GM19455 (cell line): ENCODE measurements at regions not wholly inside any gene's neighbourhood (a gene's known extent, or its start where the extent isn't known, plus 50 kb on each side); places are given as distances from the start of the nearest gene placed in this dataset.
A peak's percentile ranks its signal among the peaks of the same experiment; 100 is the strongest.

Source experiments
- ATAC-seq: cut with Tn5 transposase; IDR thresholded peaks from one replicate; pipeline ENCODE4 v1.9.1; 2021; ENCODE audit not compliant: unreplicated experiment

DNA sequence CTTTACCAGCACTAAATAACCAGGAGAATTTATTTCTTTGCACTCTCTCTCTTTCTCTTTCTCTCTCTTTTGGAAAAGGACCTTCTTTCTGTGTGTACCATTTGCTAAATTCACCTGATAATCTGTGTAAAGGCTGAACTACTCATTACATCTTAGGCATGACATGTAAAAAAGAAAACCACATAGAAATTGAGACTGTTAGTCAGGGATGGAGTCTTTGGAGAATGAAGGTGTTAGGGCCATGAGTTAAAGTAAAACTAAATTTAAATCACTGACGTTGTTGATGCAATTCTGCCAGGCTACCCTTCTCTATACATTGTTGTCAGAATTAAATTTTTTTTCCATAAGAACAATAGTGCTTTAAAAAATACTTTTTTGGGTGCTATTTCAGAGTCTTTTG lies 263.3 kb downstream of the PTEN start:
- ATAC-seq: no peak

DNA sequence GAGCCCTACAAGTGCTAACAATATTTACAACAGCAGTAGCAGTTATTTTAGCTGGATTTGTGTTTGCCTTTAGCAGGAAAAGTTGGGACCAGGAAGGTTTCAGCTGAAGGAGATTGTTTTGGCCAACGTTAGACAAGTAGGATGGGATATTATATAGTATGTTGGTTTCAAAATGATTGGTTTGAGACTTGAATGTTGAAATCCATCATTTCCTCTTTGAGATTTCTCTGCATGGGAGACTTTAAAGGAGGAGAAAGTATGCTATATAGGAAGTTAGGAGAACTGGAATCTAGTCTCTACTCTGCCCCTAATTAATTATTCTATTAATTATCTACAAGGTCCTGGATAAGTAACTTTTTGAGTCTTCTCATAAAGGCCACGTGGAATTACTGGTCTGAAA lies 263.8 kb downstream of the PTEN start:
- ATAC-seq: no peak

DNA sequence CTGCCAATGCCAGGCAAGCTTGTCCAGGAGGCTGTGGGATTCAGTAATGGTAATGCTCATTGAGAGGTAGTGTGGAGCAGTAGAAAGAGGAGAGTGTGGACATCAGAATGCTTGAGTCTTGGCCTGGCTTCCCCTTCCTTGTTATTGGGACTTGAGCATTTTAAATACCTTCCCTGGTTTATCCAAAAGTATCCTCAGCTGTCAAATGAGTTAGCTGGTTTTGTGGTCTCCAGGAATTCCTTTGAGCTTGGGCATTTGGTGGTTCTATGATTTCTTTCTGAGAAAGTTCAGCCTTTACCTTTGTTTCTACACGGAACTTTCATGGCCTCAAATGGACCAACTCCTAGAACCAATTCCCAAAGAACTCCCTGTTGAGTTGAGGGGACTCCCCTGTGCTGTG lies 264.3 kb downstream of the PTEN start:
- no peak for ATAC-seq

DNA sequence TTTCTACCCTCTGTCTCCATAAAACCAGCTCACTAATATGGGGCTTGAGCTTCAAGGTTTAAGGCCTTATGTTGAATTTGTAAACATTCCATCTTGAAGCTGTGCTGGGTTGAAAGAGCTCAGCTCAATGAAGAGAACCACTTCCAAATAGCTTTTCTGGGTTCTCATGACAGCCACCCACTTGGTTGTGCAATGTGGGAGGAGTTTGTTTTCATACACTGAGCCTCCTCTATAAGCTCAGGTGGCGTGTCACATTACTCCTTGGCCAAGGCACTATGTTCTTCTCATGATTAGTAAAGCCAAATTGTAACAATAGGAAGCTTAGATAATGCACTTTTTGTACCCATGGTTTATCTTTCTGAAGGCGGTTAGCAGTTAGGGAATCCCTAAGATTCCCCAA lies 265.6 kb downstream of the PTEN start:
- no peak for ATAC-seq

DNA sequence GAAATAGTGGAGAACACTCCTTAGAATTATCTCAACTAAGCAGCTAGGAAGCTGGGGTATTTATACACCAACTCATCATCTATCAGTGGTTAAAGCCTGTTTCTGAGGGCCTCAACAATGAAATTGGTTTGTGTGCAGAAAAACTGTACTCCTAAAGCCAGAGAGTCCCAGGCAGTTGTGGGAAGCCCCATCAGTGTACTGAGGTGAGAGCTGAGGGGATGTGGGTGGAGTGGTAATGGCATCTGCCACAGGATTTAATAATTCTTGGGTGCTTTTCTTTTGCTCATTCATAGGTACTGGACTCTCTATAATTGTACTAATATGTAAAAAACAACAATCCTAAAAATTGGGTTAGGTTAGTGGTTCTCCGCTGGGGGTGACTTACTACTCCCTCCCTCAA lies 267.5 kb downstream of the PTEN start:
- no peak for ATAC-seq

DNA sequence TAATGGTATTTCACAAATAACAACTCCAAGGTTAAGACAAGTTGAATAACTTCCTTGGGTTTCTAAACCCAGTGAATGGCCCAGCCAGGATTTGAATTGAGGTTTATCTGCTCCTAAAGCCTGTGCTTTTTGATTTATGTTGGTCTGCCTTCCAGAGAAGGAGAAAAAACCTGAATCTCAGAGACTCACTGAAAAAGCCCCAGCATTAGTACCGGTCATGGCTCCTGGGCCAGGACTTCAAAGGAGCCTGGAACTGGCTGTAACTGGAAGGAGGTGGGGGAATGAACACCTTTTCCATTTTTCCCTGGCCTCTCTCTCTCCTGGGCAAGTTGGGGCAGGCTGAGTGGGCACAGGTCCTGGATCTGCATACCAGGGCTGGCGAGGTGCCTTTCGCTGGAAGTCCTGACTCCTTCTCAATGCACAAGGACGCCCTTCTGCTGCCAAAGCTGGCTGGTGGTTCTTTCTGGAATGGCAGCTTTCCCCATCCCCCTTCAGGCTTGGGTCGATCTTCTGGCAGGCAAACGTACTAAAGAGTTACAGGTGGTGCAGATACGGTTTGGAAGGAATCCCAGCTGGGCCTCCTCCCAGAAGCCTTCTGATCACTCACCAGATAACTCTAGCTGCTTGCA lies 268.2 kb downstream of the PTEN start:
- ATAC-seq: no peak

DNA sequence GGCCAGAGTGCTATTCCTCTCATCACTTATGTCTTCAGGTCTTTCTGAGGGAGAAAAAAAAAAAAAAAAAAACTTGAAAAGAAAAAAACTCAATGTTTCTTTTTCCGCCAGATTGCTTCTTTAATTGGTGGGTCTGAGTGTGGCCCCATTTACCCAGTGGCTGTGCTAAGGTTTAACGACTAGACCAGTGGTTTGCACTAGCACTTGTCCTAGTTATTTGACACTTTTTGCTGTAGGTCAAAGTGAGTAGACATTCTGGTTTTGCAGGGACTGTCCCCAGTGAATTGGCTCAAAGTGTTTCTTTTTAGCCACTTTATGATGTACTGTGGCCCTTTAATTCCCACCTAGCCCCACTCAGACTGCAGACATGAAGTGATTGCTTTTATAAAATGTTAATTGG lies 273.3 kb downstream of the PTEN start:
- ATAC-seq: no peak

DNA sequence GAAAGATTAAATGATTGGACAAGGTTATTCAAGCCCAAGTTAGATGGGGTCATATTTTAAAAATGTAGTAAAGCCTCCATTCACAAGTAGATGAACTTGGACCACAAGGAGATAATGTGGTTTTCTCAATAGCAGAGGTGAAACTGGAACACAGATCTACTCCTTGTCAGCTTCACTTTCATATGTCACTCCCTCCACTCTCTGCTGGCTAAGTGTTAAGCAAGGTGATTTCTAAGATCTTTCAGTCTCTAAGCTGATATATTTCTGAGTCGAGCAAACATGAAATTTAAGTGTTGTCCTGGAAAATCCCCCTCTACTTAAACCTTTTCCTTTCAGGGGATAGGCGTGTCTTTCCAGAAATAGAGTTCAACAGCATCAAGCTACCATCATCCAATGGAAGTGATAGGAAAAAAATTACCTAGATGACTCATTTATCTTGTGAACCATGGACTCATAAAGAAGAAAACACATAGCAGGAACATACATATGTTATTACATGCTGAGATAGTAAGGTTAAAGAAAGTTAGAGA lies 275.0 kb downstream of the PTEN start:
- ATAC-seq: peak; percentile 95

DNA sequence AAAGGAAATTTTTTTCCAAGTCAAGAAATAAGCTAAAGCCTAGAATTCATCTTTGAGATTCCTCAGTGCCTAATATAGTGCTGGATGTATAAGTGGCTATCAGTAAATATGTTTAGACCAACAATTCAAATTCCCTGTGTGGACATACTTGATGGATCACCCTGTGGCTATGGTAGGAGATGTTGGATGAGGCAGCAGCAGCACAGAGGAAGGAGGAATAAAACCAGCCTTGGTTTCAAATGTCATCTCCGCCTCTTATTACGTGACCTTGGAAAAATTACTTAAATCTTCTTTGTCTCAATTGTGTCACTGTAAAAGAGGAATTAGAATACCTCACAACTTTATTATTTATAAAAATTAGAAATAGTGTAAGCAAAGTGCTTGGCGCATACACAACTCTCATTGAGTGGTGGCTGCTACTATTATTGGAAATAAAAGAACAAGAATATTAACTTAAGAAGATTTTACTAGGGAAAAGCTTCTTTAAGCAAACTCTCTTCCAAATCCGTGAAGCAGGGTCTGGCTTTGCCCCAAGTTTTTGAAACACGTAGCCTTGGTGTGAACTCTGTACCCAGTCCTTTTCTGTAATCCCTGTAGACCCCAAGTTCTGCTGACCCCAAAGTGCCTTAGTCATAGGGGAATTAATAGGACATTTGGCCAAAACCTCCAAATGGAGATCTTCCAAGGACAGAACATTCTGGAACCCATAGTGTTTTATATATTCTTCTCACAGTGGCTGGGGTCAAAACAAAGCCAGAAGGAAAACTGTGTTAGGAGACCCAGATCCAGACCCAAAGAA lies 283.8 kb downstream of the PTEN start:
- no peak for ATAC-seq

DNA sequence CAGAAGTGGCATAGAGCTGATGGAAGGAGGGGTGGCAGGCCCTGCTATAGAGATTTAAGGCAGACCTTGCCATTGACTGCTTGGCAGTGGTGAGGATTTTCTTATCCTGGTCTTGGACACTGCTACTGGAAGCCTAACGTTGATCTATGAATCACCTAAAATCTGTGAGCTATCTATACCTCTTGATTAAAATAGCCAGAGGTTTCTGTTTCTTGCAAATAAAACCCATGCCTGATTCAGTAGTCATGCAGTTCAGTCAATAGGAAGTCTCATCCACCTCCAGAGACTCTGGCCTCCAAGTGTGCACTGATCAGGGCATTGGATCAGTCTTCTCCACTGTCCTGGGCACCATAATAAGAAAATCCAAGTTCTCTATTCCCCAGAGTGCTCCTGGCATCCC lies 286.5 kb downstream of the PTEN start:
- ATAC-seq: no peak

DNA sequence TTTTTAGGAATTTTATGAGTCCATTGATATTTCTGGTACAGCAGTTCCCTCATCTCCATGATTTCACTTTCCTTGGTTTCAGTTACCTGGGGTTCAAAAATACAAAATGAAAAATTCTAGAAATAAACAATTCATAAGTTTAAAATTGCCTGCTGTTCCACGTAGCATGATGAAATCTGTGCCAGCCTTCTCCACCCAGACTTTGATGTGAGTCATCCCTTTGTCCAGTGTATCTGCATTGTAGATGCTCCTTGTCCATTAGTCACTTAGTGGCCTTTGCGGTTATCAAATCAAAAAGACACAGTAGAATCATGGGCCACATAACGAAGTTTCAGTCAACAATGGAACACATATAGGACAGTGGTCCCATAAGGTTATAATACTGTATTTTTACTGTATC lies 286.9 kb downstream of the PTEN start:
- no peak for ATAC-seq

DNA sequence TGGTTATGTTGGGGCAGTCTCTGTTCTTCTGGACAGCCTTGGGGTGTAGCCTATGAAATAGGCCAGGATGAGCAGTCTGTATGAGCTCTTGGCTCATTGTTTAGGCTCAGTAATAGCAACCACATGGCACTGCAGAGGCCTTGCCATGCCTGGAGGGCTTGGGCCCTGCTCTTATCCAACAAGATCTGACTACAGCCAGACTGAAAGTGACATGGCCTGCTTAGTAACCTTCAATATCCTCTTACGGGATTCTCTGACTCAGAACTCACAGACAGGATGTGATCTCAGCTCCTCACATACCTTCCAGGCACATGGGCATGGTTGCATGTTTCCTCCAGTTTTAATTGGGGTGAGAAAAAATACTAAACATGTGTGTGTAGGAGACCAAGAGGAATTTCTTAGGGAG lies 289.3 kb downstream of the PTEN start:
- peak; percentile 78 for ATAC-seq

DNA sequence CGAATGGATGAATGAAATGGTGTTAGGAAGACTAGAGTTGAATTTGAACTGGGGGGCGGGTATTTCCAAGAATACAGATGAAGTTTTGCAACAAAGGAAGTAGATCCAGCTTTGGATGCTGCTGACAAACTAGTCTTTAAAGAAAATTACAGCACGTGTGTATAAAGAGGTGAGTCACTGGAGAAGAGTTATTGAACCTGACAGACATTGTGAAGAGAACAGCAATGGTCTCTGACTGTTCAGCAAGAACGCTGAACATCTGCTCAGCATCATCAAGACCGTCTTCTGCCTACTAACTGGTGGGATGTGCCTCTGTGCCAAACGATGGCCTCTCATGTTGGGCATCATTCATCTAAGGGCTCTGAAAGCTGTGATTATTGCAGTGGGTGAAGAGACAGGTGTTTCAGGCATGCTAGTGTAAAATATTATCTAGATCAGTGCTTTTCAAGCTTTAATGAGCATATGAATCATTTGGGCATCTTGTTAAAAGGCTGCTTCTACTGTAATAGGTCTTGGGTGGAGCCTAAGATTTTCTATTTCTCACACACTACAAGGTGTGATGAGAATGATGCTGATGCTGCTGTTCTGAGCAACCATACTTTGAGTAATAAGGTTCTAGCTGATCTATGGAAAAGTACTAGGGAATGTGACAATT lies 291.3 kb downstream of the PTEN start:
- no peak for ATAC-seq

DNA sequence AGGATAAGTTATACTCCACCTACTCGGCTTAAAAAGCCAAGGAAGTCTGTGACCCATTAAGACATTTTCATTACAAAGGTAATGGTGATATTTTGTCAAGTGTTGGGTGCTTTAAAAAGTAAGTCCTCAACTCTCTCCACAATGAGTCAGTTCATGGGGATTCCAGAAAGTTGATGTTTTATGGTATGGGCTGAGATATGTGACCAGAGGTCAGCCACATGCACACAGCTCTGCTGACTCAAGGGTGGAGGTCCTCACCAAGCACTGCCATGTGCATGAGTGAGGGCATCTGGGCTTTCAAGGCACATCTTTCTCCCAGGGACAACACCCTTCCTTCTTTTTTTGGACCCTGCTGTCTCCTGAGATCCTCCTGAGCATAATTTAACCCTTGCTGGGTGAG lies 292.9 kb downstream of the PTEN start:
- no peak for ATAC-seq

DNA sequence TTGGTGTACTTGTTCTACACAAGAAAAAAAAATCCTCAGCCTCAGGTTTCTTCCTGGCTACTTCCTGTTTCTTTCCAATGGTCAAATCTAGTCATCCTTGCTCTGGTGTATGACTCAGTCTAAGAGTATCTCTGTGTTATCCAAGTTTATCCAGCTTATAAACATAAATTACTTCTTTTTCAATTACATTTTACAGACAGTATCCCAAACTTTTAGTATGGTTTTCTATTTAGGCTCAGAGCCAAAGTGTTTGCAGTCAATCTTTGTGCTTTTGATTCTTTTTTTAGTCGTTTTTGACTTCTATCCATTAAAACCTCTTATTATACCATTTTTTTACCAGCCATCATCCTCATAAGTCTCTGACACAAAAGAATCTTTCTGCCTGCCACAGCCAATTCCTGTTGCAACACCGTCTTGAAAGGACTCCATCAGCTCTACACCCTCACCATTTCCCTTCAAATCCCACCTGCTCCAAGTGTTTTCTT lies 294.6 kb downstream of the PTEN start:
- ATAC-seq: no peak

DNA sequence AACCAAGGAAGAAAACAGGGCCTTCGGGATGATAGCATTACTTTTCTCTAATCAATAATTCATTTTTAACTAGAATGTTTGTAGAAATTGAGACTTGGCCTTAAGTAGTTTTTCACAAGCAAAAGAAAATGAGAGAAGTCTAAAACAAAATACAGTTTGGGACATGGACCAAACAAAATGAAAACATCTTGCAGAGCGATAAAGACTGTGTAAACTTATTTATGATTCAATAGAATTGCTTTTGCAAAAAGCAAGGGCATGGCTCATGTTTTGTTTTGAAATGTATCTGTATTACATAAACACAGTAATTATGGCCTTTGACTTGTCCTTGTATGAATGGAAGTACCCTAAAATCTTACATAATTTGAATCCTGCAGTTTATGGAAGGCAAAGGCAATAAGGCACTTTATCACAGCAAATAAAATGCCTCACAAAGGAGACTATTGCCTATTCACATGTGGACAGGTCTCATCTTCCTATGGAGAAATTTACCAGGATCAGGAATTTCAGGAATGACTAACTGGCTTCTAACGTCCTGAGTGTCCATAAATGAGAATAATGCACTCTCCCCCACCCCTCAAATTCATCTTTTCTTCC lies 295.2 kb downstream of the PTEN start:
- ATAC-seq: no peak

DNA sequence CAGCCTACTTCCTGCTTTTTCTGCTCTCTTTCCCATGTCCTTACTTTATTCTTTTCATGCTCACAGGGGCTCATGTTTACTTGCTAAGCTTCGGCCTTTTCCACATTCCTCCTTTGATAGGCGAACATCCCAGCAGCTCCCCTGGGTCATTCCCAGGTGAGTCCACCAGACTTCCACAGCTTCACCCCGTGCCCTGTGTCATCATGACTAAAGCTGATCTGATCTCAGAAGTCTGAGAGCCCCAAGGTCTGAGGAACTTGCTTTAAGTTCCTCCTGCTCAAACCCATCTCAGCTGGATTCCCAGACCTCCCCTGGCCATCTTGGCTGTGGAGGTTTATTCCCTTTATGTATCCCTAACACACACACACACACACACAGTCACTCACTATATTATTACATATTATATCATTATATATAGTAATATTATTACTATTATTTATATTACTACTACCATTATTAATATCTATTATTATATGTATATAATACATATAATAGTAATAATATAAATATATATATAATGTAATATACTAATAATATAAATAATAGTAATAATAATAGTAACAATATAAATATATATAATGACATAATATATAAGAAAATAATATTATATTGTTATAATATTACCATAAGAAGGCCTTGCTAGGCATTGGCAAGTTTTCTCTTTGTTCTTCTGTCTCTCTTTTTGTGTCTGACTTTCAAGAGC lies 295.9 kb downstream of the PTEN start:
- no peak for ATAC-seq

DNA sequence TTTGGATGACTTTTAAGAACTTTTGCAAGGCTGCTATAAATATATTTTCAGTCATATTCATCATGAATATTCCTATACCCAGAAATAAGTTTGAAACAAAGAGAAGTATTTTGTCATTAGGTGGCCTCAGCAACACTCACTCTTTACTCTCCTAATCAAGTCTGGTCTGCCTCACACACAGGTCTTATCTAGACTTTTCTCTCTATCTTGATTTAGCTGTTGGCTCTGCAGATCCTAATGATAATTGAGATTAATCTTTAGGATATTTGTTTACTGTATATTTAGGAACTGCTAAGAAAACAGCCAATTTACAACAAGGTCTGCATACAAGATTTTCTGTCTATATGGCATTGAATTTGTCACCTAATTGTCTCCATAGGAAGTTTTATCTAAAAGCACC lies 297.6 kb downstream of the PTEN start:
- ATAC-seq: no peak

DNA sequence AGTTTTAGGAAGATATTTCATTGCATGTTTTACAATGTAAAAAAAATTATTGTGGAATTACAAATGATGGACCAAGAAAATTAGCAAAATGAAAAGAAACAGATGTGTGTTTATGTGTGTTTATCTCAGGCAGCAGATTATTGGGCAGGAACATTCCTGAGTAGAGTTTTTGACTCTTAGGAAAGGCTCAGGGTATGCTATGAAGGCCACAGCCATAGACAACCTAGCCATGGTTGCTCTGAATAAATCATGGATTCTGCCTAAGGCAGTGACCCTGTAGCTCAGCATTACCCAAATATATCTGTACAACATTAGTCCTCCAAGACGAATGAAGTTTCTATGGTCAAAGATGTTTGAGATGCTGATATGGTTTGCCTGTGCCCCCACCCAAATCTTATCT lies 298.3 kb downstream of the PTEN start:
- ATAC-seq: no peak

DNA sequence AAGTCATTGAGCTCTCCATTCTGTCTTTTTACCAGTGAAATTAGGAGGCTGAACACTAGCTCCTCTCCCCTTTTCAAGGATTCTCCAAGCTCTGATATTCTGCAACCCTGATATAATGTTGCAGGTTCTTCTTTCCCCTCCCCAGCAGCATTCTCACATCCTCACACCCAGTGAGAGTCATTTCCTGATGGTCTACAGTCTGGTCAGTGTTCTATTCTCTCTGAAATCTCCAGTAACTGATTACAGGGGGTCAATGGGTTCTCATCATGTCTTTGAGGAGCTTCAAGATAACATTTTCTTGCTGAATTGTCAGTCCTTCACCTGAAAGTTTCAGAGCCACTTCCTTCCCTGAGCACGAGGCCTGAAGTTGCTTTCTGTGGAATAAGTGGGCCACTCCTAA lies 299.4 kb downstream of the PTEN start:
- ATAC-seq: no peak

DNA sequence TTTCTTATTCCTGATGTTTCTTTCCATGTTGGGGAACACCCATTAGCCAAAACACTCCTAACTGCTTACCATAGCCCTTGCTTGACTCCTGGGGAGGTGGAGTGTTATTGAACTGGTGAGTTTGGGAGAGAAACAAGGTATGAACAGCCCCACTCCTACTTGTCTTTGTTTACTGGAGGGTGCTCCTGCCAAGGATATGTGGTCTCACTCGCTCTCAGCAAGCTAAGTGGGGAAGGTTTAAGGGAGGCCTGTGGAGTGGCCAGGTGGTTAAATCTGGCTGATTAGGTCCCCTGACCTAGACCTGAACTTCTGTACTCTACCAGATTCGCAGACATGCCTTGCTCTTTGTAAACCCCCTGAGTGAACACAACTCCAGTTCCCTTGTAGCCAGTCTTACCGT lies 300.1 kb downstream of the PTEN start:
- ATAC-seq: no peak
